ENCODE measurements at regions not wholly inside any gene's neighbourhood (a gene's known extent, or its start where the extent isn't known, plus 50 kb on each side); places are given as distances from the start of the nearest gene placed in this dataset.

DNA sequence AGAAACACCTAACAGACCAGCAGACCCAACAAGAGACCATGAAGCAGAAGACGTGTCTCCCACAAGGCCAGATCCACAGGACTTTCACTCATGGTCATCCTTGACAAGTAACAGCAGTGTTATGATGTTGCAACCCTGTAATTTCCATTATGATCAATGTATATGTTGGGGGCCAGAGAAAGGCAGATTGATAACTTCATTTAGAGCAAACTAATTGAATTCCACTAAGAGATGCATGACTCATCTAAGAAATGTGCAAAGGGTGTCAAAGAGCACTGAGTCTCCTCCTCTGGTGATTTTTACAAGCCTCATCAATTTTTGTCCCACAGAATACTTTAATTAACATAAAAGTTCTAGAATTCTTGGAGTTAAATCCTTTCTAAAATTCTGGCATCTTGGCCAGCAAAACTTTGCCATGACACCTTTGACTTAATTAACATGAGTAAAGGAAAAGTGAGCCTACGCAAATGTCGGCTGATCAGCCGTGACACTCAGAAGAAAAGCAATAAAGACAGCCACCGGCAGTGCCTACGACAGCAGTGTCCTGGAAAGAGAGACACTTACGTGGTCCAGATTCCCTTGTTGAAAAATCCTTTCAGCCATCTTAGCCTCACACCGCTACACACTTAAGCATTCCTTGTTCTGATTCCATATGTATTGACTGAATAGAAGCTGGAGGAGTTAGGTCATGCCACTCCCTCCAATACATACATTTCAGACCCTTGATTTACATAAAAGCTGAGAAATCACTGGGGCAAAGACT is 370.2 kb upstream of the CCDC196 start:
- TF ChIP-seq ZNF114 (CRISPR knock-in tag; IDR thresholded peaks at IDR 0.05) (no peak), CREB1 (CRISPR knock-in tag; IDR thresholded peaks at IDR 0.05; ENCODE audit: low read depth) (no peak), EZH2 (IDR thresholded peaks at IDR 0.05; ENCODE audit: low read depth, unreplicated experiment) (no peak), JUNB (IDR thresholded peaks at IDR 0.05; ENCODE audit: unreplicated experiment) (no peak), POLR2AphosphoS5 (IDR thresholded peaks at IDR 0.05; ENCODE audit: low read depth) (no peak), STAT1 (IDR thresholded peaks at IDR 0.05; ENCODE audit: unreplicated experiment) (no peak), NANOG (IDR thresholded peaks at IDR 0.05; ENCODE audit: borderline replicate concordance) (no peak), EZH2phosphoT487 (IDR thresholded peaks at IDR 0.05; ENCODE audit: unreplicated experiment) (no peak)
- TF ChIP-seq, protein P1, sequence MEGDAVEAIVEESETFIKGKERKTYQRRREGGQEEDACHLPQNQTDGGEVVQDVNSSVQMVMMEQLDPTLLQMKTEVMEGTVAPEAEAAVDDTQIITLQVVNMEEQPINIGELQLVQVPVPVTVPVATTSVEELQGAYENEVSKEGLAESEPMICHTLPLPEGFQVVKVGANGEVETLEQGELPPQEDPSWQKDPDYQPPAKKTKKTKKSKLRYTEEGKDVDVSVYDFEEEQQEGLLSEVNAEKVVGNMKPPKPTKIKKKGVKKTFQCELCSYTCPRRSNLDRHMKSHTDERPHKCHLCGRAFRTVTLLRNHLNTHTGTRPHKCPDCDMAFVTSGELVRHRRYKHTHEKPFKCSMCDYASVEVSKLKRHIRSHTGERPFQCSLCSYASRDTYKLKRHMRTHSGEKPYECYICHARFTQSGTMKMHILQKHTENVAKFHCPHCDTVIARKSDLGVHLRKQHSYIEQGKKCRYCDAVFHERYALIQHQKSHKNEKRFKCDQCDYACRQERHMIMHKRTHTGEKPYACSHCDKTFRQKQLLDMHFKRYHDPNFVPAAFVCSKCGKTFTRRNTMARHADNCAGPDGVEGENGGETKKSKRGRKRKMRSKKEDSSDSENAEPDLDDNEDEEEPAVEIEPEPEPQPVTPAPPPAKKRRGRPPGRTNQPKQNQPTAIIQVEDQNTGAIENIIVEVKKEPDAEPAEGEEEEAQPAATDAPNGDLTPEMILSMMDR (conservative IDR thresholded peaks at IDR 0.05; ENCODE audit: low read depth in 2 of 2), result no peak
- TF ChIP-seq, protein P2, sequence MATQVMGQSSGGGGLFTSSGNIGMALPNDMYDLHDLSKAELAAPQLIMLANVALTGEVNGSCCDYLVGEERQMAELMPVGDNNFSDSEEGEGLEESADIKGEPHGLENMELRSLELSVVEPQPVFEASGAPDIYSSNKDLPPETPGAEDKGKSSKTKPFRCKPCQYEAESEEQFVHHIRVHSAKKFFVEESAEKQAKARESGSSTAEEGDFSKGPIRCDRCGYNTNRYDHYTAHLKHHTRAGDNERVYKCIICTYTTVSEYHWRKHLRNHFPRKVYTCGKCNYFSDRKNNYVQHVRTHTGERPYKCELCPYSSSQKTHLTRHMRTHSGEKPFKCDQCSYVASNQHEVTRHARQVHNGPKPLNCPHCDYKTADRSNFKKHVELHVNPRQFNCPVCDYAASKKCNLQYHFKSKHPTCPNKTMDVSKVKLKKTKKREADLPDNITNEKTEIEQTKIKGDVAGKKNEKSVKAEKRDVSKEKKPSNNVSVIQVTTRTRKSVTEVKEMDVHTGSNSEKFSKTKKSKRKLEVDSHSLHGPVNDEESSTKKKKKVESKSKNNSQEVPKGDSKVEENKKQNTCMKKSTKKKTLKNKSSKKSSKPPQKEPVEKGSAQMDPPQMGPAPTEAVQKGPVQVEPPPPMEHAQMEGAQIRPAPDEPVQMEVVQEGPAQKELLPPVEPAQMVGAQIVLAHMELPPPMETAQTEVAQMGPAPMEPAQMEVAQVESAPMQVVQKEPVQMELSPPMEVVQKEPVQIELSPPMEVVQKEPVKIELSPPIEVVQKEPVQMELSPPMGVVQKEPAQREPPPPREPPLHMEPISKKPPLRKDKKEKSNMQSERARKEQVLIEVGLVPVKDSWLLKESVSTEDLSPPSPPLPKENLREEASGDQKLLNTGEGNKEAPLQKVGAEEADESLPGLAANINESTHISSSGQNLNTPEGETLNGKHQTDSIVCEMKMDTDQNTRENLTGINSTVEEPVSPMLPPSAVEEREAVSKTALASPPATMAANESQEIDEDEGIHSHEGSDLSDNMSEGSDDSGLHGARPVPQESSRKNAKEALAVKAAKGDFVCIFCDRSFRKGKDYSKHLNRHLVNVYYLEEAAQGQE (IDR thresholded peaks at IDR 0.05; ENCODE audit: unreplicated experiment), result no peak
- TF ChIP-seq, protein P3, sequence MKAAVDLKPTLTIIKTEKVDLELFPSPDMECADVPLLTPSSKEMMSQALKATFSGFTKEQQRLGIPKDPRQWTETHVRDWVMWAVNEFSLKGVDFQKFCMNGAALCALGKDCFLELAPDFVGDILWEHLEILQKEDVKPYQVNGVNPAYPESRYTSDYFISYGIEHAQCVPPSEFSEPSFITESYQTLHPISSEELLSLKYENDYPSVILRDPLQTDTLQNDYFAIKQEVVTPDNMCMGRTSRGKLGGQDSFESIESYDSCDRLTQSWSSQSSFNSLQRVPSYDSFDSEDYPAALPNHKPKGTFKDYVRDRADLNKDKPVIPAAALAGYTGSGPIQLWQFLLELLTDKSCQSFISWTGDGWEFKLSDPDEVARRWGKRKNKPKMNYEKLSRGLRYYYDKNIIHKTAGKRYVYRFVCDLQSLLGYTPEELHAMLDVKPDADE (IDR thresholded peaks at IDR 0.05), result no peak
